ENCODE measurements at regions not wholly inside any gene's neighbourhood (a gene's known extent, or its start where the extent isn't known, plus 50 kb on each side); places are given as distances from the start of the nearest gene placed in this dataset.
"Not testable (repeated sequence)": the region's sequence is repeated elsewhere in the genome, so short reads cannot be mapped to it uniquely, and the experiment has no call there.

GRCh38 chr16:26913851-26914250, 152.9 kb upstream of the C16orf82 start:
- no peak for DNase-seq

- DNase-seq = no peak
Observed at GRCh38 chr16:26930786-26931581, 135.7 kb upstream of the C16orf82 start.

GRCh38 chr16:26950636-26951035, 116.1 kb upstream of the C16orf82 start:
- DNase-seq = no peak

GRCh38 chr16:26951950-26952349, 114.8 kb upstream of the C16orf82 start:
- no peak for DNase-seq

- DNase-seq = no peak
Observed at GRCh38 chr16:26952411-26952810, 114.3 kb upstream of the C16orf82 start.

GRCh38 chr16:26957283-26957859, 109.4 kb upstream of the C16orf82 start:
- DNase-seq = no peak

GRCh38 chr16:26959416-26960009, 107.2 kb upstream of the C16orf82 start:
- DNase-seq = no peak

GRCh38 chr16:26961459-26961858, 105.3 kb upstream of the C16orf82 start:
- no peak for DNase-seq

- no peak for DNase-seq
Observed at GRCh38 chr16:26963109-26963508, 103.6 kb upstream of the C16orf82 start.

- DNase-seq = no peak
Observed at GRCh38 chr16:26969589-26970231, 97.0 kb upstream of the C16orf82 start.

GRCh38 chr16:26970292-26970691, 96.4 kb upstream of the C16orf82 start:
- DNase-seq = no peak

GRCh38 chr16:26976873-26977272, 89.9 kb upstream of the C16orf82 start:
- DNase-seq = no peak

GRCh38 chr16:26981266-26981938, 85.3 kb upstream of the C16orf82 start:
- no peak for DNase-seq

- no peak for DNase-seq
Observed at GRCh38 chr16:26982422-26982821, 84.3 kb upstream of the C16orf82 start.

- DNase-seq = no peak
Observed at GRCh38 chr16:26983426-26983825, 83.3 kb upstream of the C16orf82 start.

GRCh38 chr16:26985100-26986065, 81.3 kb upstream of the C16orf82 start:
- DNase-seq = no peak

- no peak for DNase-seq
Observed at GRCh38 chr16:26987597-26988010, 79.1 kb upstream of the C16orf82 start.

- no peak for DNase-seq
Observed at GRCh38 chr16:26988186-26988585, 78.5 kb upstream of the C16orf82 start.

GRCh38 chr16:26990384-26991120, 76.2 kb upstream of the C16orf82 start:
- DNase-seq = not testable (repeated sequence)

GRCh38 chr16:26992666-26993349, 73.9 kb upstream of the C16orf82 start:
- no peak for DNase-seq

- DNase-seq = no peak
Observed at GRCh38 chr16:26993511-26993910, 73.2 kb upstream of the C16orf82 start.

All from KG1 (cell line).